Vagina (tissue), 2 donors: ENCODE measurements at regions not wholly inside any gene's neighbourhood (a gene's known extent, or its start where the extent isn't known, plus 50 kb on each side); places are given as distances from the start of the nearest gene placed in this dataset.

Experiments
- DNase-seq, 2 donors: peaks; one replicate each; pipeline ENCODE4 v3.0.0-alpha.2; 2017; ENCODE audit errors: extremely low spot score in 2 of 2
- H3K27ac ChIP-seq: fragments of 200-600 bp; sonication (generic); one replicate; pipeline ENCODE4 v1.5.1; 2019
- H3K27me3 ChIP-seq: fragments of 200-600 bp; sonication (generic); one replicate; pipeline ENCODE4 v1.5.1; 2019
- H3K36me3 ChIP-seq, 2 donors: fragments of 200-600 bp; sonication (generic); one replicate each; pipeline ENCODE4 v1.5.1; 2017 to 2019
- H3K4me1 ChIP-seq: fragments of 200-600 bp; sonication (generic); one replicate; pipeline ENCODE4 v1.5.1; 2019
- H3K4me3 ChIP-seq, 2 donors: fragments of 200-600 bp; sonication (generic); 1 replicate in 1 of 2; 2 replicates in 1 of 2; pipeline ENCODE4 v1.5.1; 2016 to 2019
- H3K9me3 ChIP-seq: fragments of 200-600 bp; sonication (generic); one replicate; pipeline ENCODE4 v1.5.1; 2019
- CTCF ChIP-seq, 3 experiments: fragments of 450-650 bp in 2 of 3; fragments of 200-600 bp in 1 of 3; sonication (generic) in 1 of 3; IDR thresholded peaks; one replicate each; pipeline ENCODE4 v1.5.1; 2017 to 2019; ENCODE audit warnings: antibody characterized with exemption in 3 of 3, mild to moderate bottlenecking in 2 of 3, moderate library complexity in 2 of 3
- POLR2A ChIP-seq, 2 donors: fragments of 450-650 bp; IDR thresholded peaks; one replicate each; pipeline ENCODE4 v1.6.1; 2017; ENCODE audit warnings: antibody characterized with exemption in 2 of 2, mild to moderate bottlenecking in 2 of 2, moderate library complexity in 2 of 2
- POLR2AphosphoS5 ChIP-seq, 2 donors: sonication (generic); formaldehyde crosslinking; IDR thresholded peaks; one replicate each; pipeline ENCODE4 v1.9.0; 2017; ENCODE audit warnings: antibody characterized with exemption in 2 of 2, mild to moderate bottlenecking in 2 of 2, low read depth in 1 of 2; ENCODE audit not compliant: insufficient read depth in 1 of 2
- intact Hi-C: fragments of 100-400 bp; cut with DNase I; formaldehyde crosslinking; loops from one replicate; pipeline ENCODE4 v1.15.1; 2023

DNA sequence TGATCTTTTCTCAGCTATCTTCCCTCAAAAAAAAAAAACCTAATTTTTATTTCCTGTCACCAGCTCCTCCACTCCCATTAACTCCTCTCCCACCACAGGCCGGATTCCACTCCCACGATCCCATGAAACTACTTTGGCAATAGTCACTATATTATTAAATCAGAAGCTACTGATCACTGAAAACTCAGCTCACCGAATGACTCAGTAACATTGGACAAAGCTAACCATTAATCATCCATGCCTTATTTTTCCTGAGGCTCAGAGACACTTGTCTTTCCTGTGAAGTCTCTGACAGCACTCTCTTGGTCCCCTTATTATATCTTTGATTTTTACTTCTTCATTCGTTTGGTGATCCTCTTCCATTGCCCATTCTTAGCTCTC is 260.2 kb downstream of the CGGBP1 start:
- H3K4me1 ChIP-seq, result no peaks in the 10 kb centered on the region
- H3K36me3 ChIP-seq, result no peaks in the 10 kb centered on the region
- H3K27ac ChIP-seq, result no peak overlapping the region
- TF ChIP-seq POLR2A (IDR thresholded peaks at IDR 0.05) (no peak), CTCF (IDR thresholded peaks at IDR 0.05) (no peak), POLR2AphosphoS5 (IDR thresholded peaks at IDR 0.05; ENCODE audit: insufficient read depth in 1 of 2, low read depth in 1 of 2) (no peak)
- H3K27me3 ChIP-seq, result no peaks in the 10 kb centered on the region
- intact Hi-C loops, result no loop called here
- H3K4me3 ChIP-seq, result no peak overlapping the region
- H3K9me3 ChIP-seq, result no peaks in the 10 kb centered on the region
- no peak for DNase-seq

- no peak for TF ChIP-seq POLR2AphosphoS5 (IDR thresholded peaks at IDR 0.05; ENCODE audit: insufficient read depth in 1 of 2, low read depth in 1 of 2)
- no peak for TF ChIP-seq POLR2A (IDR thresholded peaks at IDR 0.05)
- TF ChIP-seq CTCF (IDR thresholded peaks at IDR 0.05), result no peak
- no peak overlapping the region for H3K4me3 ChIP-seq
- intact Hi-C loops, result no loop called here
- no peaks in the 10 kb centered on the region for H3K9me3 ChIP-seq
- no peaks in the 10 kb centered on the region for H3K27me3 ChIP-seq
- no peak overlapping the region for H3K27ac ChIP-seq
- H3K4me1 ChIP-seq, result peaks cover 4% of the 10 kb centered on the region
- H3K36me3 ChIP-seq, result no peaks in the 10 kb centered on the region
- DNase-seq, result no peak
Observed at GRCh38 chr3:87797872-87798566, 260.8 kb downstream of the CGGBP1 start.

GRCh38 chr3:87796843-87797185 is 262.0 kb downstream of the CGGBP1 start:
- Histone ChIP-seq H3K4me1 (peaks cover 13% of the 10 kb centered on the region), H3K4me3 (no peak overlapping the region), H3K9me3 (no peaks in the 10 kb centered on the region), H3K27me3 (no peaks in the 10 kb centered on the region), H3K27ac (no peak overlapping the region), H3K36me3 (no peaks in the 10 kb centered on the region)
- TF ChIP-seq POLR2AphosphoS5 (IDR thresholded peaks at IDR 0.05; ENCODE audit: insufficient read depth in 1 of 2, low read depth in 1 of 2) (no peak), POLR2A (IDR thresholded peaks at IDR 0.05) (no peak), CTCF (IDR thresholded peaks at IDR 0.05) (no peak)
- DNase-seq, result no peak
- intact Hi-C loops, result no loop called here

GRCh38 chr3:87796137-87796842 is 262.5 kb downstream of the CGGBP1 start:
- Histone ChIP-seq H3K36me3 (no peaks in the 10 kb centered on the region), H3K4me1 (peaks cover 13% of the 10 kb centered on the region), H3K9me3 (no peaks in the 10 kb centered on the region), H3K4me3 (no peak overlapping the region), H3K27ac (no peak overlapping the region), H3K27me3 (no peaks in the 10 kb centered on the region)
- no peak for DNase-seq
- intact Hi-C loops, result no loop called here
- TF ChIP-seq CTCF (IDR thresholded peaks at IDR 0.05) (no peak), POLR2A (IDR thresholded peaks at IDR 0.05) (no peak), POLR2AphosphoS5 (IDR thresholded peaks at IDR 0.05; ENCODE audit: insufficient read depth in 1 of 2, low read depth in 1 of 2) (no peak)

- TF ChIP-seq POLR2AphosphoS5 (IDR thresholded peaks at IDR 0.05; ENCODE audit: insufficient read depth in 1 of 2, low read depth in 1 of 2), result no peak
- TF ChIP-seq CTCF (IDR thresholded peaks at IDR 0.05), result no peak
- TF ChIP-seq POLR2A (IDR thresholded peaks at IDR 0.05), result no peak
- Histone ChIP-seq H3K27me3 (no peaks in the 10 kb centered on the region), H3K4me3 (no peak overlapping the region), H3K4me1 (peaks cover 13% of the 10 kb centered on the region), H3K27ac (no peak overlapping the region), H3K9me3 (no peaks in the 10 kb centered on the region), H3K36me3 (no peaks in the 10 kb centered on the region)
- intact Hi-C loops, result no loop called here
- no peak for DNase-seq
Observed at GRCh38 chr3:87795701-87796100, 263.1 kb downstream of the CGGBP1 start.
